GM12873 (cell line): ENCODE measurements at regions not wholly inside any gene's neighbourhood (a gene's known extent, or its start where the extent isn't known, plus 50 kb on each side); places are given as distances from the start of the nearest gene placed in this dataset.

Experiments
- CTCF ChIP-seq: IDR thresholded peaks from 2 replicates; pipeline ENCODE4 v1.5.1; 2012; ENCODE audit warnings: low read depth, mild to moderate bottlenecking, moderate library complexity, low read length, control low read depth; ENCODE audit not compliant: insufficient read depth; ENCODE audit errors: missing control alignments

GRCh38 chr17:71713846-71714245, 407.0 kb upstream of the SOX9 start:
- TF ChIP-seq CTCF, result no peak

GRCh38 chr17:71724339-71724738, 396.5 kb upstream of the SOX9 start:
- no peak for TF ChIP-seq CTCF

GRCh38 chr17:71725811-71726210, 395.0 kb upstream of the SOX9 start:
- no peak for TF ChIP-seq CTCF

- TF ChIP-seq CTCF, result no peak
Observed at GRCh38 chr17:71726341-71726740, 394.5 kb upstream of the SOX9 start.

DNA sequence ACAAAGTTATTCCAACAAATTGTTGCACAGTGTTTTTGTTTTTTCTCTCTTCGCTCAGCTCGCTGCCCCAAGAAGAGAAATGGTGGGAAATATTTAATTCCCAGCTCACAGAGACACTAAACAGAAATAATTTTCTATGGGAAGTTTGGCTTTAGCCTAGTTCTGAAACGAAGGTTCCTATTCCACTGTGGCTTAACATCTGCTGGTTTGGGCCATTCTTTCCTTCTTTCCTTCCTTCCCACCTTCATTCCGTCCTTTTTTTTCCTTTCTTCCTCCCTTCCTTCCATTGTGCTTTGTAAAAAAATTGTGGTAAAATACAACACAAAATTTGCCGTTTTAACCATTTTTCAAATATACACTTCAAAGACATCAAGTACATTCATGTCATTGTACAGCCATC, 393.5 kb upstream of the SOX9 start:
- no peak for TF ChIP-seq CTCF

DNA sequence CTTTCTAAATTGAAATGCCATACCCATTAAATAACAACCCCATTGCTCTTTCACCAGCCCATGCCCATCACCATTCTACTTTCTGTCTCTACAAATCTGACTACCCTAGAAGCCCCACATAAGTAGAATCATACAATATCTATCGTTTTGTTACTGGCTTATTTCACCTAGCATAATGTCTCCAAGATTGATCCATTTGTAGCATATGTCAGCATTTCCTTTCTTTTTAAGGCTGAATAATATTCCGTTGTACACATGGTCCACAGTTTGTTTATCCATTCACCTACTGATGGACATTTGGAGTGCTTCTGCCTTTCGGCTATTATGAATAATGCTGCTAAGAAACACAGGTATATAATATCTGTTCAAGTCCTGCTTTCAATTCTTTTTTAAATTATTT, 393.1 kb upstream of the SOX9 start:
- TF ChIP-seq CTCF, result no peak

GRCh38 chr17:71730871-71731270, 389.9 kb upstream of the SOX9 start:
- TF ChIP-seq CTCF, result no peak
